BE2C (cell line): ENCODE measurements at regions not wholly inside any gene's neighbourhood (a gene's known extent, or its start where the extent isn't known, plus 50 kb on each side); places are given as distances from the start of the nearest gene placed in this dataset.
"Not testable (repeated sequence)": the region's sequence is repeated elsewhere in the genome, so short reads cannot be mapped to it uniquely, and the experiment has no call there.

Source experiments
- DNase-seq: peaks from one replicate; pipeline ENCODE4 v3.0.0-alpha.2; 2020
- H3K27me3 ChIP-seq: fragments of 250-450 bp; sonication (Bioruptor Pico); 2 replicates; pipeline ENCODE4 v1.5.1; 2020; ENCODE audit warnings: mild to moderate bottlenecking
- H3K36me3 ChIP-seq: fragments of 250-450 bp; sonication (Bioruptor Pico); 2 replicates; pipeline ENCODE4 v1.5.1; 2020; ENCODE audit warnings: mild to moderate bottlenecking
- H3K4me1 ChIP-seq: fragments of 250-450 bp; sonication (Bioruptor Pico); 2 replicates; pipeline ENCODE4 v1.5.1; 2020
- H3K4me3 ChIP-seq: 2 replicates; pipeline ENCODE4 v1.5.1; 2011; ENCODE audit warnings: low read depth, low read length
- H3K9me3 ChIP-seq: fragments of 250-450 bp; sonication (Bioruptor Pico); 2 replicates; pipeline ENCODE4 v1.5.1; 2020
- TF ChIP-seq, protein P1 (sequence below): IDR thresholded peaks from 2 replicates; pipeline ENCODE4 v1.5.1; 2012; ENCODE audit warnings: mild to moderate bottlenecking, low read depth, low read length

DNA sequence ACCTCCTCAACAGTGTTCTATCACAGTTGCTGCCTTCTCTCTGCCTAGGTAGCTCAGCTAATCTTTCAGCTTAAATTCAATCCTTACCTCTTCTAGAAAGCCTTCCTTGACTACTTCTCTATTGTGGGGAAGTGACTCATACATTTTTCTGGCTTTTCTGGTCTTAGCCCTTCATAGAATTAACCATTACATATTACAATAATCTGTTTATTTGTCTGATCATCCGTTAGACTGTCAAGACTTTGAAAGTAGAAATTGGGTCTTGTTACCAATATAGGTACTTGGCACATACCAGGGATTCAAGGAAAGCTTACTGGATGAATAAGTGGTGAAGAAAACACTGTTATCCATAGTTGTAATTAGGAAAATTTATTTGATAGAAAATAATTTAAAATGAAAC, 89.6 kb downstream of the FANCF start:
- Histone ChIP-seq H3K27me3 (no peaks in the 10 kb centered on the region), H3K4me1 (no peaks in the 10 kb centered on the region), H3K4me3 (no peak overlapping the region), H3K36me3 (no peaks in the 10 kb centered on the region), H3K9me3 (no peaks in the 10 kb centered on the region)
- TF ChIP-seq, protein P1, sequence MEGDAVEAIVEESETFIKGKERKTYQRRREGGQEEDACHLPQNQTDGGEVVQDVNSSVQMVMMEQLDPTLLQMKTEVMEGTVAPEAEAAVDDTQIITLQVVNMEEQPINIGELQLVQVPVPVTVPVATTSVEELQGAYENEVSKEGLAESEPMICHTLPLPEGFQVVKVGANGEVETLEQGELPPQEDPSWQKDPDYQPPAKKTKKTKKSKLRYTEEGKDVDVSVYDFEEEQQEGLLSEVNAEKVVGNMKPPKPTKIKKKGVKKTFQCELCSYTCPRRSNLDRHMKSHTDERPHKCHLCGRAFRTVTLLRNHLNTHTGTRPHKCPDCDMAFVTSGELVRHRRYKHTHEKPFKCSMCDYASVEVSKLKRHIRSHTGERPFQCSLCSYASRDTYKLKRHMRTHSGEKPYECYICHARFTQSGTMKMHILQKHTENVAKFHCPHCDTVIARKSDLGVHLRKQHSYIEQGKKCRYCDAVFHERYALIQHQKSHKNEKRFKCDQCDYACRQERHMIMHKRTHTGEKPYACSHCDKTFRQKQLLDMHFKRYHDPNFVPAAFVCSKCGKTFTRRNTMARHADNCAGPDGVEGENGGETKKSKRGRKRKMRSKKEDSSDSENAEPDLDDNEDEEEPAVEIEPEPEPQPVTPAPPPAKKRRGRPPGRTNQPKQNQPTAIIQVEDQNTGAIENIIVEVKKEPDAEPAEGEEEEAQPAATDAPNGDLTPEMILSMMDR = no peak
- no peak for DNase-seq

DNA sequence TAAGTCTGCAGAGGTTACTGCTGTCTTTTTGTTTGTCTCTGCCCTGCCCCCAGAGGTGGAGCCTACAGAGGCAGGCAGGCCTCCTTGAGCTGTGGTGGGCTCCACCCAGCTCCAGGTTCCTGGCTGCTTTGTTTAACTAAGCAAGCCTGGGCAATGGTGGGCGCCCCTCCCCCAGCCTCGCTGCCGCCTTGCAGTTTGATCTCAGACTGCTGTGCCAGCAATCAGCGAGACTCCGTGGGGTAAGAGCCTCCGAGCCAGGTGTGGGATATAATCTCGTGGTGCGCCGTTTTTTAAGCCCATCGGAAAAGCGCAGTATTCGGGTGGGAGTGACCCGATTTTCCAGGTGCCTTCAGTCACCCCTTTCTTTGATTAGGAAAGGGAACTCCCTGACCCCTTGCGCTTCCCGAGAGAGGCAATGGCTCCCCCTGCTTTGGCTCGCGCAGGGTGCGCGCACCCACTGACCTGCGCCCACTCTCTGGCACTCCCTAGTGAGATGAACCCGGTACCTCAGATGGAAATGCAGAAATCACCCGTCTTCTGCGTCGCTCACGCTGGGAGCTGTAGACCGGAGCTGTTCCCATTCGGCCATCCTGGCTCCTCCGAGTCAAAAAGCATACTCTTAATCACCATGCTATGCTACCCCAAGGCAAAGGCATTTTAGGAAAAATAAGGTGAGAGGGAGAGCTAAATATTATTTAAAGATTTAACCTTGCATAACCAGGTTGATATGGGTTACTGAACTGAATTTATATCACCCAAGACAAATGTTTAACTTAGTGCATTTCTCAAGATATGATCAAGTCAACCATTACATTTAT, 96.8 kb downstream of the FANCF start:
- H3K9me3 ChIP-seq, H3K4me3 ChIP-seq, H3K27me3 ChIP-seq, H3K4me1 ChIP-seq, H3K36me3 ChIP-seq, DNase-seq: not testable (repeated sequence)

DNA sequence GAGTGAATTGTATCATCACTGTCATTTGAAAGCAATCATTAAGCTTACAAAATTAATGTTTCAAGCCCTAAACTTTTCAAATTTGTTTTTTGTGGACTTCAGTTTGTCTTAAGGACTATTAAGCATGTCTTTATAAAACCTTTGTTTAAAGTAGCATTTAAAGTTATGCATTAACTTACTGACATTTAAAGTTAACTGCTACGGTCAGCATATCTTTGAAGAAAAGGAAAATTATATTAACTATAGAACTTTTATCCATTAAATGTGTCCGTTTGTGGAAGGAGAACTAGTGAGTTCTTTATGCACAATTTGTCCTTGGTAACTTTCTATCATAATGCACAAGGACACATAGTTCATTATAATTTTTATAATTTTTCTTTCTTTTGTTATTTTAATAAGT, 103.4 kb downstream of the FANCF start:
- Histone ChIP-seq H3K9me3 (no peaks in the 10 kb centered on the region), H3K27me3 (no peaks in the 10 kb centered on the region), H3K4me1 (no peaks in the 10 kb centered on the region), H3K4me3 (no peak overlapping the region), H3K36me3 (no peaks in the 10 kb centered on the region)
- TF ChIP-seq, protein P1 = no peak
- no peak for DNase-seq

DNA sequence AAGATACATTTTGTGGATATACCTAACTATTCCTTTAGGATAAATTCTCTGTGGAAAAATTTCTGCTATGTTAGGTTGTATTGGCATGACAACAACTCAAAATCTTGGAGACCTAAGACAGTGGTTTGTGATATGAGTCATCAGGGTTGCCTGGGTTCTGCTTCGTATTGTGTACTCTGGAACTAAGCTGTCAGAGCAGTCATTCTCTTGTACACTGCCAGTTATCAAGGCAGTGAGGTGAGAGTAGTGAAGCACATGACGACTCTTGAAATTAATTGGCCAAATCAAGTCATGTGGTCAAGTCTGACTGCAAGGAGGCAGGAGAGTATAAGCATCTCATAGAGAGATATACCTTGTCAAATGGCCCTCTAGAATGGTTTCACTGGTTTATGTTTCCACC, 104.4 kb downstream of the FANCF start:
- no peaks in the 10 kb centered on the region for H3K27me3 ChIP-seq
- no peaks in the 10 kb centered on the region for H3K36me3 ChIP-seq
- H3K9me3 ChIP-seq = no peaks in the 10 kb centered on the region
- no peak overlapping the region for H3K4me3 ChIP-seq
- DNase-seq = no peak
- TF ChIP-seq, protein P1 = no peak
- no peaks in the 10 kb centered on the region for H3K4me1 ChIP-seq

DNA sequence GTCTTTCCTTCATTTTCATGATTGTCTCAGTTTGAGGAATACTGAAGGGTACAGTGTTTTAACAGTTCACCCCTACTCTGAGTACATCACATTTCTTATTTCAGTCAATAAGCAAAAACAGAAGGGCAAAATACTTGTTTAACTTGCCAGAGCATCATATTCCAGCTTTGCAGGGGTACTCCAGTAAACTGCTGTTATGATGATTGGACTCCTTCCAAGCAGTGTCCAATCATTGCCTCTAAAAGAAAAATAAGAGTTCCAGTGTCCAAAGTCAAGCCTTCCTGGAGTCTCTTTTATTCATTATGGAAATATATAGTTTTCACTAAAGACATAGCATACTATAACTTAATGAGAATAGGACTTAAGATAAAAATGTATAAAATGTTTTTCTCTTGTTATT, 105.1 kb downstream of the FANCF start:
- H3K27me3 ChIP-seq = no peaks in the 10 kb centered on the region
- H3K4me3 ChIP-seq = no peak overlapping the region
- H3K4me1 ChIP-seq = no peaks in the 10 kb centered on the region
- DNase-seq = no peak
- H3K9me3 ChIP-seq = no peaks in the 10 kb centered on the region
- TF ChIP-seq, protein P1 = no peak
- no peaks in the 10 kb centered on the region for H3K36me3 ChIP-seq

DNA sequence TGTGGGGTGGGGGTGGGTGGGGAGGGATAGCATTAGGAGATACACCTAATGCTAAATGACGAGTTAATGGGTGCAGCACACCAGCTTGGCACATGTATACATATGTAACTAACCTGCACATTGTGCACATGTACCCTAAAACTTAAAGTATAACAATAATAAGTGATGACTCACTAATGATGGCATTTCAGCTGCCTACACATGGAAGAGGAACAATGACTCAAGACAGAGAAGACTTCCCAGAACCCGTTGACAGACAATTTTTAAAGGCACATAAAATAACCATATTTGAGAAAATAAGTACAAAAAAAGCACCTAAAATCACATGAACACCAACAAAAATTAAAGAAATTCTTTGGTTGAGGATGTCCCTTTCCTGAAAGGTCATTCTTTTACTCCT, 107.3 kb downstream of the FANCF start:
- DNase-seq, H3K4me3 ChIP-seq, H3K9me3 ChIP-seq, H3K4me1 ChIP-seq, H3K36me3 ChIP-seq, H3K27me3 ChIP-seq: not testable (repeated sequence)

DNA sequence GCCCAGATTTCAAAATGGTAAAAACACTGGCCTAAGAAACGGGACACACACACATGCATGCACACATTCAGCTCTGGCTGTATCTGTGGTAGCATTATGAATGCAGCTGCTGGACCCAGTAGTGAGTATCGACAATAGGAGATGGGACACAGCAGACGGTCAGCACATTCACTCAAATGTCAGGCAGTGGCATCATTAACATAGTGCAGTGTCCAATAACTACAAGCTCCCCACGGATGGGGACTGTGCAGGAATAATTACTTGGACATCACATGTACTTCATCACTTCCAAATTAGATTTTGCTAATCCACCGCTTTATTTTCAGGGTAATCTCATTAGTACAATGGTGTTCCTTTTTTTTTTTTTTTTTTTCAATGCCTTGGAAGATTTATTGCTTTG, 109.5 kb downstream of the FANCF start:
- no peak for DNase-seq
- no peaks in the 10 kb centered on the region for H3K4me1 ChIP-seq
- H3K27me3 ChIP-seq = no peaks in the 10 kb centered on the region
- H3K36me3 ChIP-seq = no peaks in the 10 kb centered on the region
- H3K4me3 ChIP-seq = no peak overlapping the region
- no peaks in the 10 kb centered on the region for H3K9me3 ChIP-seq
- TF ChIP-seq, protein P1 = no peak
